Coronary artery (tissue), 2 donors: ENCODE measurements at regions not wholly inside any gene's neighbourhood (a gene's known extent, or its start where the extent isn't known, plus 50 kb on each side); places are given as distances from the start of the nearest gene placed in this dataset.

ENCODE experiments used
- DNase-seq: peaks from one replicate; pipeline ENCODE4 v3.0.0-alpha.2; 2017; ENCODE audit warnings: low spot score
- H3K27ac ChIP-seq, 2 donors: fragments of 200-600 bp; sonication (generic); one replicate each; pipeline ENCODE4 v1.5.1; 2016 to 2019
- H3K4me3 ChIP-seq: fragments of 200-600 bp; sonication (generic); 2 replicates; pipeline ENCODE4 v1.5.1; 2016; ENCODE audit warnings: mild to moderate bottlenecking, moderate library complexity
- TF ChIP-seq, protein P1 (sequence below): fragments of 200-600 bp; sonication (generic); IDR thresholded peaks from one replicate; pipeline ENCODE4 v1.5.1; 2019; ENCODE audit warnings: antibody characterized with exemption

DNA sequence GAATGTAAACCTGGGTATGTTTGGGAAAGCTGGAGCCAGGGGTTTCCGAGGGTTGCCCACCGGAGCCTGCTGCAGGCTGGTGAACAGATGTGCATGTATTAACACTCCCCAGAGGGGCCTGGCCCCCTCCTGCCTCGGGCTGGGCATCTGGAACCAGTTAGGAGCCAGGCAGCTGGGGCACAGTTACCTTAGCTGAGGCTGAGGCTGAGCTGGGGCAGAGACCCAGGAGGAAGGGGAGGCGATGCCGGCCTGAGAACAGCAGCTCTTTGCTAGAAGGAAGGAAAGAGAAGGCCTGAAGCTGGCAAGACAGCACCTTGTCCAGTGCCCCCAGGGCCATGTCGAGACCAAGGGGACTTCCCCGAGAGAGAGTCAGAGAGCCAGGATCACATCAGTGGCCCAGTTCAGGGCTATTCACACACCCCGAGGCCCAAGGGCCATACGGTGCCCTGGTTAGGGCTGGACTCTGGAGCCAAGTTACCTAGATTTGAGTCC is 65.8 kb downstream of the RMI2 start:
- Histone ChIP-seq H3K27ac (no peak overlapping the region), H3K4me3 (no peak overlapping the region)
- no peak for DNase-seq
- TF ChIP-seq, protein P1, sequence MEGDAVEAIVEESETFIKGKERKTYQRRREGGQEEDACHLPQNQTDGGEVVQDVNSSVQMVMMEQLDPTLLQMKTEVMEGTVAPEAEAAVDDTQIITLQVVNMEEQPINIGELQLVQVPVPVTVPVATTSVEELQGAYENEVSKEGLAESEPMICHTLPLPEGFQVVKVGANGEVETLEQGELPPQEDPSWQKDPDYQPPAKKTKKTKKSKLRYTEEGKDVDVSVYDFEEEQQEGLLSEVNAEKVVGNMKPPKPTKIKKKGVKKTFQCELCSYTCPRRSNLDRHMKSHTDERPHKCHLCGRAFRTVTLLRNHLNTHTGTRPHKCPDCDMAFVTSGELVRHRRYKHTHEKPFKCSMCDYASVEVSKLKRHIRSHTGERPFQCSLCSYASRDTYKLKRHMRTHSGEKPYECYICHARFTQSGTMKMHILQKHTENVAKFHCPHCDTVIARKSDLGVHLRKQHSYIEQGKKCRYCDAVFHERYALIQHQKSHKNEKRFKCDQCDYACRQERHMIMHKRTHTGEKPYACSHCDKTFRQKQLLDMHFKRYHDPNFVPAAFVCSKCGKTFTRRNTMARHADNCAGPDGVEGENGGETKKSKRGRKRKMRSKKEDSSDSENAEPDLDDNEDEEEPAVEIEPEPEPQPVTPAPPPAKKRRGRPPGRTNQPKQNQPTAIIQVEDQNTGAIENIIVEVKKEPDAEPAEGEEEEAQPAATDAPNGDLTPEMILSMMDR: no peak

DNA sequence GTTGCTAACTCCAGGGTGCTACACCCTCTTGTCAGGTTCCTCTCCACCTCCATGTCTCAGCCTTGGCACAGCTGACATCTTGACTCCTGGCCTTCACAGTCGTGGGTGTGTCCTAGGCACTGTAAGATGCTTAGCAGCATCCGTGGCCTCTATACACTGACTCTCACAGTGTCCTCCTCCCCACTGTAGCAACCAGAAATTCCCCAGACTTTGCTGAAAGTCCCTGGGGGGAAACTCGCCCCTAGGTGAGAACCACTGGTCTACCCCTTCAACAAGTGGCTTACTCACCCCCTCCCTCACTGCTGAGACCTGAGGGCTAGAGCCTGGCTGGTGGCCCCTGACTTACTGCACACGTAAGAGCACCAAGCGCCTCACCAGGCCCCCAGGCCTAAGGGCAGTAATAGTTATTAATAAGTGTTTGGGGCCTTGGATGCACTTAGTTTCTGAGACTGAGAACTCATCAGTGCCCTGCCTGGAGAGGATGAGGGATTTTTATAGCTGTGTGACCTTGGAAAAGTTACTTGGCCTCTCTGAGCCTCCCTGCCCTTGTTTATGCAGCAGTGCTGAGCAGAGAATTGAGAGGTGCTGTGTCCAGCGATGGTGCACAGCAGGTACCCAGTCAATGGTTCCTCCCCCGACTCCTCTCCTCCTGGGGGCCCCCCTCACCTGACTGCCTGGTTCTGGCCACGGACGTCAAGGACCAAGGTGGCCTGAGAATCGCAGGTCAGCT is 67.1 kb downstream of the RMI2 start:
- TF ChIP-seq, protein P1: no peak
- DNase-seq: no peak
- Histone ChIP-seq H3K4me3 (no peak overlapping the region), H3K27ac (no peak overlapping the region)

DNA sequence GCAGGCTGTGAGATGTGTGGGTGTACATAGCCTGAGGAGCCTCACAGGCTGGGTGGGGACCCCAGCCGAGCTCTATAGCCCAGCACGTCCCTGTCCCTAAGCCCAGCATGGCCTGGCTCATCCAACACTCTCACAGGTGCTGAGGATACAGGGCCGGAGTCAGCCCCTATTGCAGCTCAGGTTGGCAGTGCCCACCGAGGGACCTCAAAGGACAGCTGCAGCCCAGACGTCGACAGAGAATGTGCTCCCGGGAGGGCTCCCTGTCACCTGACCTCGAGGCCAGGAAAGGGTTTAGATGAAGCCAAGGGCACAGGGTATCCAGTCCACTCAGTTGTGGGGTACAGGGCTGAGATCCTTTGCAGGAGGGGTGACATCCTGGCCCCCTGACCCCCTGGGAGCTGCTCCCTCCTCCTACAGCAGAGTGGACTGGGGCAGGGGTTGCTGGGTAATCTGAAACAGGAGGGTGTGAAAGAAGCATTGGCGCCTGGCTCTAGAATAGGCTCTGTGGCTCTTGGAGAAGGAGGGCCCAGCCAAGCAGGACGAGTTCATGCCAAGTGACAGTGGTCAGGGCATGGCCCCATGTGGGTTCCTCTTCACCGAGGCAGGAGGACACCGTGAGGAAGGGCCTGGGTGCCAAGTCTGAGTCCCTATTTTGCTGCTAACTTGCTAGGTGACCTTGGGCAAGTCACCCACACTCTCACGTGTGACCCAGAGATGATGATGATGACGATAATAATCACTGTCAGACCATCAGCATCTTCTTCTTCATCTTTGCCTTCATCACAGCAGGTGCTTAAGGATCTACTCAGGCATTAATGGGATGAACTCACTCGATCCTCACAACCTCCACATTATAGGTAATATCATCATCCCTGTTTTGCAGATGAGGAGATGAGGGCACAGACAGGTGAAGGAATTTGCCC is 68.0 kb downstream of the RMI2 start:
- TF ChIP-seq, protein P1: no peak
- no peak overlapping the region for H3K4me3 ChIP-seq
- no peak for DNase-seq
- no peak overlapping the region for H3K27ac ChIP-seq

DNA sequence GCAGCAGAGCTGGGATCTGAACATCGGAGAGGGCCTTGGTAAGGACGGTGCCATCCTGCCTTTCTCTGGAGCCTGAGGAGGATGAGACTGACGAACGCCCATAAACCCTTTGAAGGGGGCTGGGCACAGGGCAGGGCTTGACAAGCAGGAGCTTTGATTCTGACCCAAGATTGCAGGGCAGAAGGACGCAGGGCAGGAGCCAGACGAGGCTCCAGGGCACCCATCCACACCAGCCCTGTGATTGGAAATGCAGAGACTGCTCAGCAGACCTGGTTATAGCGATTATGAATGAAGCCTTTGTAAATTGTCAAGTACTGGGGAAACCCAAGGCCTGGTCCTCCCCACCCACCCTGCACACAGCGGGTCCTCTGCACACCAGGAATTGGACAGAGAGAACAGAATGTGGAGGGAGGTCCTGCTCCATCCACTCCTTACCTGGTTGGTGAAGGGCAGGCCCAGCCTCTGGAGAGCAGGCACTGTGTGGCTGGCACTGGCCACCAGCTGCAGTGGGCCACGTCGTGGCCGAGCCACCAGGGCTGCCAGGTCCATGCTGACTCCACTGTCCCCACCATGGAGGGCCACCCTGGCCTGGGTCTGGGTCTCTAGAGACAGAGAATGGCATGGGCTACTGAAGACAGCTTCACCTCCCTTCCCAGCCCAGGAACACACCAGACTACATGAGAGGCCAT is 68.8 kb downstream of the RMI2 start:
- Histone ChIP-seq H3K4me3 (no peak overlapping the region), H3K27ac (no peak overlapping the region)
- TF ChIP-seq, protein P1: no peak
- no peak for DNase-seq

GRCh38 chr16:11414815-11415775 is 69.8 kb downstream of the RMI2 start:
- DNase-seq: no peak
- H3K4me3 ChIP-seq: no peak overlapping the region
- TF ChIP-seq, protein P1: no peak
- no peak overlapping the region for H3K27ac ChIP-seq
